Thymus (tissue), 11 donors: ENCODE measurements at regions not wholly inside any gene's neighbourhood (a gene's known extent, or its start where the extent isn't known, plus 50 kb on each side); places are given as distances from the start of the nearest gene placed in this dataset.

ENCODE experiments used
- DNase-seq, 9 donors: peaks; one replicate each; pipeline ENCODE4 v3.0.0-alpha.2; 2013; ENCODE audit warnings: low spot score in 9 of 9, low read depth in 6 of 9, missing footprints in 1 of 9
- H3K27ac ChIP-seq, 2 donors: one replicate each; pipeline ENCODE4 v1.5.1; 2013; ENCODE audit warnings: control low read depth in 1 of 2, low read depth in 1 of 2, low read length in 1 of 2, mild to moderate bottlenecking in 1 of 2, moderate library complexity in 1 of 2
- H3K27me3 ChIP-seq, 2 donors: one replicate each; pipeline ENCODE4 v1.5.1; 2013; ENCODE audit warnings: low read length in 1 of 2; ENCODE audit not compliant: control insufficient read depth in 2 of 2, insufficient read depth in 1 of 2
- H3K36me3 ChIP-seq, 2 donors: one replicate each; pipeline ENCODE4 v1.5.1; 2013; ENCODE audit warnings: low read length in 1 of 2, mild to moderate bottlenecking in 1 of 2, moderate library complexity in 1 of 2; ENCODE audit not compliant: control insufficient read depth in 2 of 2, insufficient read depth in 2 of 2
- H3K4me1 ChIP-seq, 2 donors: one replicate each; pipeline ENCODE4 v1.5.1; 2013; ENCODE audit warnings: low read length in 2 of 2; ENCODE audit not compliant: control insufficient read depth in 2 of 2, insufficient read depth in 2 of 2
- H3K4me3 ChIP-seq, 2 donors: one replicate each; pipeline ENCODE4 v1.5.1; 2013; ENCODE audit warnings: low read length in 2 of 2, control low read depth in 1 of 2, mild to moderate bottlenecking in 1 of 2
- H3K9me3 ChIP-seq, 2 donors: one replicate each; pipeline ENCODE4 v1.5.1; 2013; ENCODE audit warnings: low read length in 1 of 2, mild to moderate bottlenecking in 1 of 2; ENCODE audit not compliant: control insufficient read depth in 2 of 2, insufficient read depth in 1 of 2
- WGBS: extraction: QIAGEN DNeasy Blood & Tissue Kit; methylation state at CpG from one replicate; pipeline ENCODE4 v1.1.7; 2013; 5-methylcytosine and 5-hydroxymethylcytosine counted together
- donor health status: healthy.

DNA sequence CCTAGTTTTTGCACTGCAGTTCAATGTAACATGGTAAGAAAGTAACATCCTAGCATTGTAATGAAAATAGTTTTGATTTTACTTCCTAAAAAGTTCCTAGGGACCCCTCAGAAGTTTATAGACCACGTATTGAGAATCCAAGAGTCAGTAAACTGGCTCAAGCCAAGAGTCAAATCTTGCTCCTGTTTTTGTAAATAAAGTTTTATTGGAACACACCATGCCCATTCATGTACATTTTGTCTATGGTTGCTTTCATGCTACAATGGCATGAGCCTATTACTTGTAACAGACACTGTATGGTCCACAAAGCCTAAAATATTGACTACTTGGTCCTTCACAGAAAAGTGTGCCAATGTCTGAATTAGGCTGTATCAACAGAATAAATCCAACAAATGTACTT, 301.0 kb downstream of the LMO4 start:
- Histone ChIP-seq H3K4me1 (no peaks in the 10 kb centered on the region), H3K36me3 (no peaks in the 10 kb centered on the region), H3K27me3 (no peaks in the 10 kb centered on the region), H3K9me3 (no peaks in the 10 kb centered on the region), H3K4me3 (no peak overlapping the region), H3K27ac (no peak overlapping the region)
- DNase-seq, result no peak
- WGBS, result 95% methylated on average over 1 of the region's 1 CpG

DNA sequence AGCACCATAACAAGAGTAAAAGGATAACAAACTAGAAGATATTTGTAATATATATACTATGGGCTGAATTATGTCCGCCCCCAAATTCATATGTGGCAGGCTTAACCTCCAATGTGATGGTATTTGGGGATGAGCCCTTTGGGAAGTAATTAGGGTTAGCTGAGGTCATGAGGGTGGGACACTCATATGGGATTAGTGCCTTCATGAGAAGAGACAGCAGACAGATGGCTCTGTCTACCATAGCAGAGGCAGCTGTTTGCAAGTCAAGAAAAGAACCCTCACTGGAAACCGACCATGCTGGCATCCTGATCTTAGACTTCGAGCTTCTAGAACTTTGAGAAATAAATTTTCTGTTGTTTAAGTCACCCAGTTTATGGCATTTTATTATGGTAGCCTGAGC, 303.6 kb downstream of the LMO4 start:
- Histone ChIP-seq H3K27me3 (no peaks in the 10 kb centered on the region), H3K4me1 (no peaks in the 10 kb centered on the region), H3K27ac (no peak overlapping the region), H3K9me3 (peaks cover 0 to 4% of the 10 kb centered on the region in 2 donors), H3K4me3 (no peak overlapping the region), H3K36me3 (no peaks in the 10 kb centered on the region)
- WGBS, result 94% methylated on average over 3 of the region's 3 CpGs
- no peak for DNase-seq

DNA sequence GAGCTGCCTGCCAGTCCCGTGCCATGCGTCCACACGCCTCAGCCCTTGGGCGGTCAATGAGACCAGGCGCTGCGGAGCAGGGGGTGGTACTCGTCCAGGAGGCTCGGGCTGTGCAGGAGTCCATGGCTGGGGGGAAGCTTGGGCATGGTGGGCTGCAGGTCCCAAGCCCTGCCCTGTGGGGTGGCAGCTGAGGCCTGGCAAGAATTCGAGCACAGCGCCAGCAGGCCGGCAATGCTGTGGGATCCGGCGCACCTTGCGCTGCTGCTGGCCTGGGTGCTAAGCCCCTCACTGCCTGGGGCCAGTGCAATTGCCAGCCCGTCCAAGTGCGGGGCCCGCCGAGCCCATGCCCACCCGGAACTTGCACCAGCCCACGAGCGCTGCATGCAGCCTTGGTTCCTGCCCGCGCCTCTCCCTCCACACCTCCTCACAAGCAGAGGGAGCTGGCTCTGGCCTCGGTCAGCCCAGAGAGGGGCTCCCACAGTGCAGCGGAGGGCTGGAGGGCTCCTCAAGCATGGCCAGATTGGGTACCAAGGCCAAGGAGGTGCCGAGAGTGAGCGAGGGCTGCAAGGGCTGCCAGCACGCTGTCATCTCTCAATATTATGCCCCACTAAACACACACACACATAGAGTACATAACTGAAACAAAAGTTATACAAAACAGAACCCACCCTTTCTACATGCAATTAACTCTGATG, 307.7 kb downstream of the LMO4 start:
- Histone ChIP-seq H3K36me3 (no peaks in the 10 kb centered on the region), H3K4me3 (no peak overlapping the region), H3K27ac (no peak overlapping the region), H3K27me3 (no peaks in the 10 kb centered on the region), H3K9me3 (peaks cover 0 to 4% of the 10 kb centered on the region in 2 donors), H3K4me1 (no peaks in the 10 kb centered on the region)
- DNase-seq, result no peak
- WGBS, result 99% methylated on average over 28 of the region's 28 CpGs

DNA sequence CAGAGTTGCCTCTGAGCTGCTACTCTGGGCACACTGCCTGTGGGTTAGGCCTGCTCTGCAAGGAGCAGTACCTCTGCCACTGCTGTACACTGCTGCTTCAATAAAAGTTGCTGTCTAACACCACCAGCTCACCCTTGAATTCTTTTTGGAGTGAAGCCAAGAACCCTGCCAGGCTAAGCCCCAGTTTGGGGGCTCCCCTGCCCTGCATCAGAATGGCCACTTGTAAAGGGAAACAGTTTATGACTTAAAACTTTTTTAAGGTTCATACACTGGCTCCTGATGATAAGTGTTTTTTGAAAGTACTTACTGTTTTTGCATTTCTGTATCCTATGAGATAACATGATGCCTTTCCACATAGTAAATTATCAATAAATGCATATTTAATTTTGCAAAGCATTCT, 310.0 kb downstream of the LMO4 start:
- Histone ChIP-seq H3K36me3 (no peaks in the 10 kb centered on the region), H3K27ac (no peak overlapping the region), H3K4me1 (no peaks in the 10 kb centered on the region), H3K4me3 (no peak overlapping the region), H3K9me3 (peaks cover 0 to 4% of the 10 kb centered on the region in 2 donors), H3K27me3 (no peaks in the 10 kb centered on the region)
- DNase-seq, result no peak

DNA sequence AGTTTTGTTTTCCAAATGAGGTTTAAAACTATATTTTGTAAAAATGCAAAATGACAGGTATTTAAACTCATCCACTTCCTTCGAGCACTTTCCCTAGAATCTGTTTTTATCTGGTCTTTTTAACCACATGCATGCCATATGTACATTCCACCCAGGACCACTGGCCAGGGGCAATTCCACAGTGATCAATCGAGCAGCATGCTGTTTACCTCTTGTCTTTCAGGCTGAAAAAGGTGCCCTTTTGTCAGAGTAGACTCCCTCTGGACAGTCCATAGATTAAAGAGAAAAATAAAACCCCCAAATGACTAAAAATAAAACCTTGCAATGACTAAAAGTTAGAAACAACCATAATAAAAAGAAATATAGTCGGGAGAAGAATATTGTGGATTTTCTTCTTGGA, 313.3 kb downstream of the LMO4 start:
- no peaks in the 10 kb centered on the region for H3K4me1 ChIP-seq
- H3K36me3 ChIP-seq, result no peaks in the 10 kb centered on the region
- WGBS, result 95% methylated on average over 3 of the region's 3 CpGs
- DNase-seq, result no peak
- H3K27ac ChIP-seq, result no peak overlapping the region
- no peaks in the 10 kb centered on the region for H3K9me3 ChIP-seq
- H3K4me3 ChIP-seq, result no peak overlapping the region
- no peaks in the 10 kb centered on the region for H3K27me3 ChIP-seq

DNA sequence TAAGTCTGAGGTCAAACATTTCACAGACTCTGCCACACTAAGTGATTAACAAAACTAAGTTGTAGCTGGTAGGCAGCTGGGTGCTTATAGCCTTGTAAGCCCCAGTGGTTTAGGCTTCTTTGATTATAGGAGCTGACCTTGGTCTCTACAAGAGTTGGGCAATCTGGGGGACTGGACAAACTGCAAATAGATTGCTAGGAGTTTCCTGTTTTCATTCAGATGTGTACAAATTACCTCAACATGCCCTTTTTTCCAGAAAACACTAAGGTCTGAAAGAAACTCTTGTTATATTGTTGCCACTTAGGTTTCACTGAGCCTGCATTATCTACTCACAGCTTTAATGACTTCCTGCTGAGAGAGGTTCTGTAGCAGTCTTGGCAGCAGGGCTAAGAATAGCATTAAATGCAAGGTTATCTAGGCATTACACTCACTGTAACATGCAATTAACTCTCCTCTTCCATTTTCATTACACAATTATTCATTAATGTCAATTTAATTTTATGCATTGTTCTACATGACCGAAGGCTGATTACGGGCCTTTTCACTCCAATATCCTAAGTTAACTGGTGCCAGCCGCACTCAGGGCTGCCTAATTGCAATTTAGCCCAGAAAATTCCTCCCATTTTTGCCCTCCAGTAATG, 314.0 kb downstream of the LMO4 start:
- 67% methylated on average over 3 of the region's 3 CpGs for WGBS
- Histone ChIP-seq H3K36me3 (no peaks in the 10 kb centered on the region), H3K27me3 (no peaks in the 10 kb centered on the region), H3K27ac (no peak overlapping the region), H3K4me3 (no peak overlapping the region), H3K9me3 (no peaks in the 10 kb centered on the region), H3K4me1 (no peaks in the 10 kb centered on the region)
- DNase-seq, result peak in 2 of 9 donors; percentile 6 to 26

DNA sequence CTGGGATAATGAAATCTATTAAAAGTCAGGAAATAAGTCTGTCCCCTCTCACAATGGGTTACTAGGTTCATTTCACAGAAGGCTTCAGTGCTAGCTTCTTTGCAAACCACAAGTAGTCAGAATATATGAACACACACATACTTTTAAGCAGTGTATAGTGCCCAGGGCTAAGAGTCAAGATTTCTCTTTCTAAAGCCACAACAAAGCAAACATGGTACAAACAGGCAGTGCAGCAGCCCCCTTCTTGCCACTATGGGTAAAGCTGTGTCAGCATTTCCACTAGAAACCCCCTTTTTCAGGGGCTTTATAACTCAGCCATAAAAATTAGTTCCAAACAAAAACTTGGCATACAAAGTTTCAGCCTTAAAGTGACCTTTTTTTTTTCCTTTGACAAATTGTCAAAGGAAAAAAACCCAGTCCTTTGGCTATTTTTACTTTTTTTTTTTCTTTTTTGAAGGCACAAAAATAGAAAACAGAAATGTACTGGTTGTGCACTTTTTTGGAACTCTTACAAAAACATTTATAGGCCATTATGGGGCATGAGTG, 315.4 kb downstream of the LMO4 start:
- DNase-seq, result peak in 4 of 9 donors; percentile 12 to 53 (median 23)
- no peaks in the 10 kb centered on the region for H3K4me1 ChIP-seq
- no peaks in the 10 kb centered on the region for H3K27me3 ChIP-seq
- no peak overlapping the region for H3K4me3 ChIP-seq
- no peaks in the 10 kb centered on the region for H3K36me3 ChIP-seq
- no peaks in the 10 kb centered on the region for H3K9me3 ChIP-seq
- H3K27ac ChIP-seq, result no peak overlapping the region

DNA sequence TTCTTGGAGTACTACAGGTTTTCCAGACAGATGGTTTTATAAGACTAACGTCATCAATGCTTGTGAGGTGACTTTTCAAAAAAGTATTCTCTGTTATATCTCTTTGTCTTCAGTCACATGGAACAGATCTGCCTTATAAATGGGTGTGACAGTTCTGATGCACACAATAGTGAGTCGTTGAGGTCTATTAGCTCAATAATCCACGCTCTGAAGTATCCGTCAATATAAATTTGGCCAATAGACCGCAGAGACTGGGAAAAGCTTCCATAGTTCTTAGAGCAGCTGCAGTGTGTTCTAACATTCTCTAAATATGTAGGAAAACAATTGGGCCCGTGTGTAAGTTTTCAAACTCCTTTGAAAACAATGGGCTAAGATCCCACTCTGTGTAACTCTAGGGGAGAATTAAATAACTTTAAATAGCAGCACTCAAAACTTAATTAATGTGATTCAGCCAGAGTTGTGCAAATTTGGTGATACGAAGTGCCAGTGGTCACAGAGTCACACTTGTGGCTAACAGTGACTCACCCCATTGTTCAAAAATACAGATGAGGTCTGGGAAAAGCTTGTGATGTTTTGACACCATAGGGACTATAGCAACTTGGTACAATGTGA, 316.0 kb downstream of the LMO4 start:
- Histone ChIP-seq H3K27me3 (no peaks in the 10 kb centered on the region), H3K36me3 (no peaks in the 10 kb centered on the region), H3K9me3 (no peaks in the 10 kb centered on the region), H3K4me3 (no peak overlapping the region), H3K4me1 (no peaks in the 10 kb centered on the region), H3K27ac (no peak overlapping the region)
- 94% methylated on average over 7 of the region's 7 CpGs for WGBS
- no peak for DNase-seq

DNA sequence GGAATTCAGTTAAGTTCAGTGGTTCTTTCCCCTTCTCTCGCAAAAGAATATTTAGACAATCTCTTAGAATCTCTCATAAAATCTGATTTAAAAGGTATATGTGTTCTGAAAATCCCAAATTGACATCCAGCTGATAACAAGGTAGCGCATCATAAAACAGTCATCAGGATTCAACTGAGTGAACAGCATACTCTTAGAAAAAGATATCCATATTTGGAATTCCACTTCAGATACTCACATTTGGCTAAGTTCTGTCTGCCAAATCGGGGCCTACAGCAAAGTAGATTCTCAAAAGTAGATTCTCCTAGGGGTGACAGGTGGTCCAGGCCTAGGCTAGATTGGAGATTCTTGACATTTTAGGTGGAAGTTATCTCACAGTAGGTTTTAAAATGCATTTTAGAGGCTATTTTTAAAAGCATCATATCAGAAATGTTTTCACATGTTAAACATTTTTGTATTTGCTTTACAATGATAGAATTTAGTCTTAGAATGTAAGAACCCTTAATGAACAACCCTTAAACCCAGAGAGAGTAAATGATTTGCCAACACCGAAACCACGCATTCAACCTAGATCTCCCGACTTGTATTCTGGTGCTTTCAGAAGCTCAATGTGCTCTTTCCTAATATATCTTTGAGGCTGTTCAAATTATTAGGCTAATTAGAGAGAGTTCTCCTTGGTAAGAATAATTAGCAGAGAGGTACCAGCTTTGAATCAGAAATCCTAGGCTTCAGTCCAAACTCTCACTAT, 318.9 kb downstream of the LMO4 start:
- DNase-seq, result no peak
- H3K36me3 ChIP-seq, result no peaks in the 10 kb centered on the region
- H3K4me3 ChIP-seq, result no peak overlapping the region
- no peaks in the 10 kb centered on the region for H3K4me1 ChIP-seq
- H3K27ac ChIP-seq, result no peak overlapping the region
- 97% methylated on average over 6 of the region's 6 CpGs for WGBS
- no peaks in the 10 kb centered on the region for H3K27me3 ChIP-seq
- no peaks in the 10 kb centered on the region for H3K9me3 ChIP-seq
